Prostate gland (tissue), 2 donors: ENCODE measurements at regions not wholly inside any gene's neighbourhood (a gene's known extent, or its start where the extent isn't known, plus 50 kb on each side); places are given as distances from the start of the nearest gene placed in this dataset.

ENCODE experiments used
- DNase-seq: peaks from one replicate; pipeline ENCODE4 v3.0.0-alpha.2; 2019; ENCODE audit warnings: low spot score
- H3K27ac ChIP-seq, 2 donors: fragments of 200-600 bp; sonication (generic); 2 replicates each; pipeline ENCODE4 v1.5.1; 2017 to 2019
- H3K27me3 ChIP-seq: fragments of 200-600 bp; sonication (generic); replicated peaks from 2 replicates; pipeline ENCODE4 v1.5.1; 2019; ENCODE audit not compliant: insufficient read depth
- H3K36me3 ChIP-seq, 2 donors: fragments of 200-600 bp; sonication (generic); 1 replicate in 1 of 2; 2 replicates in 1 of 2; pipeline versions ENCODE4 v1.5.1 to v1.8.1; 2017 to 2019
- H3K4me1 ChIP-seq: fragments of 200-600 bp; sonication (generic); replicated peaks from 2 replicates; pipeline ENCODE4 v1.5.1; 2019
- H3K4me3 ChIP-seq, 2 donors: fragments of 200-600 bp; sonication (generic); 2 replicates each; pipeline ENCODE4 v1.5.1; 2017 to 2019
- H3K9me3 ChIP-seq: fragments of 200-600 bp; sonication (generic); 2 replicates; pipeline ENCODE4 v1.5.1; 2017
- POLR2A ChIP-seq: fragments of 450-650 bp; IDR thresholded peaks from one replicate; pipeline ENCODE4 v1.6.1; 2016; ENCODE audit warnings: antibody characterized with exemption, mild to moderate bottlenecking
- POLR2AphosphoS5 ChIP-seq: sonication (generic); formaldehyde crosslinking; IDR thresholded peaks from one replicate; pipeline ENCODE4 v1.6.1; 2017; ENCODE audit warnings: antibody characterized with exemption
- WGBS: methylation state at CpG from one replicate; pipeline ENCODE4 v1.1.5; 2018; 5-methylcytosine and 5-hydroxymethylcytosine counted together
- intact Hi-C: fragments of 100-400 bp; cut with DNase I; formaldehyde crosslinking; loops from one replicate; pipeline ENCODE4 v1.14.2; 2022
- TF ChIP-seq, protein P1 (sequence below), 4 experiments: fragments of 200-600 bp in 2 of 4; fragments of 450-650 bp in 2 of 4; sonication (generic) in 2 of 4; IDR thresholded peaks; 1 replicate in 3 of 4; 2 replicates in 1 of 4; pipeline ENCODE4 v1.5.1; 2016 to 2019; ENCODE audit warnings: antibody characterized with exemption in 4 of 4, mild to moderate bottlenecking in 2 of 4, moderate library complexity in 2 of 4

DNA sequence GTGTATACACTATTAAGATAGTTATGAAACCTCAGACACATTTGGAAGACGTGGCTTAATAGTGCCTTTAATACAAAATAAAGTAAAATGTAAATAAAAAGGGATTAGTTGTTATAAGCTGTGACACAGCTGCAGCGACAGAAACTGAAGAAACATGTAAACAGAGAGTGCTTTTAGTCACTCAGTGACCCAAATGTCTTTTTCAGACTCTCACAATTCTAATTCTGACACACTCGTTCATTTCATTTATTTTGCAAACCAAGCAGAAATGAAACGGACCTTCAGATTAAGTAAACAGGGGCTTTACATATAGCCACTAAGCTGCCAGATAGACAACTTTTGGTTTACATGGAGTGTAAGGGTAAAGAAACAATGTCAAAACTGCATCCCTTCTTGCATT lies 181.0 kb upstream of the ETAA1 start:
- H3K4me3 ChIP-seq: no peak overlapping the region
- TF ChIP-seq, protein P1, sequence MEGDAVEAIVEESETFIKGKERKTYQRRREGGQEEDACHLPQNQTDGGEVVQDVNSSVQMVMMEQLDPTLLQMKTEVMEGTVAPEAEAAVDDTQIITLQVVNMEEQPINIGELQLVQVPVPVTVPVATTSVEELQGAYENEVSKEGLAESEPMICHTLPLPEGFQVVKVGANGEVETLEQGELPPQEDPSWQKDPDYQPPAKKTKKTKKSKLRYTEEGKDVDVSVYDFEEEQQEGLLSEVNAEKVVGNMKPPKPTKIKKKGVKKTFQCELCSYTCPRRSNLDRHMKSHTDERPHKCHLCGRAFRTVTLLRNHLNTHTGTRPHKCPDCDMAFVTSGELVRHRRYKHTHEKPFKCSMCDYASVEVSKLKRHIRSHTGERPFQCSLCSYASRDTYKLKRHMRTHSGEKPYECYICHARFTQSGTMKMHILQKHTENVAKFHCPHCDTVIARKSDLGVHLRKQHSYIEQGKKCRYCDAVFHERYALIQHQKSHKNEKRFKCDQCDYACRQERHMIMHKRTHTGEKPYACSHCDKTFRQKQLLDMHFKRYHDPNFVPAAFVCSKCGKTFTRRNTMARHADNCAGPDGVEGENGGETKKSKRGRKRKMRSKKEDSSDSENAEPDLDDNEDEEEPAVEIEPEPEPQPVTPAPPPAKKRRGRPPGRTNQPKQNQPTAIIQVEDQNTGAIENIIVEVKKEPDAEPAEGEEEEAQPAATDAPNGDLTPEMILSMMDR (IDR thresholded peaks at IDR 0.05): no peak
- 51% methylated on average over 4 of the region's 4 CpGs for WGBS
- H3K4me1 ChIP-seq: no peaks in the 10 kb centered on the region
- no peaks in the 10 kb centered on the region for H3K27me3 ChIP-seq
- no peak overlapping the region for H3K27ac ChIP-seq
- H3K36me3 ChIP-seq: no peaks in the 10 kb centered on the region
- DNase-seq: no peak
- no peaks in the 10 kb centered on the region for H3K9me3 ChIP-seq
- intact Hi-C loops: loop anchor here (5.0 to 10.0 kb wide), 3 partner anchors 331 to 639 kb away; no protein-coding TSS in a partner anchor

DNA sequence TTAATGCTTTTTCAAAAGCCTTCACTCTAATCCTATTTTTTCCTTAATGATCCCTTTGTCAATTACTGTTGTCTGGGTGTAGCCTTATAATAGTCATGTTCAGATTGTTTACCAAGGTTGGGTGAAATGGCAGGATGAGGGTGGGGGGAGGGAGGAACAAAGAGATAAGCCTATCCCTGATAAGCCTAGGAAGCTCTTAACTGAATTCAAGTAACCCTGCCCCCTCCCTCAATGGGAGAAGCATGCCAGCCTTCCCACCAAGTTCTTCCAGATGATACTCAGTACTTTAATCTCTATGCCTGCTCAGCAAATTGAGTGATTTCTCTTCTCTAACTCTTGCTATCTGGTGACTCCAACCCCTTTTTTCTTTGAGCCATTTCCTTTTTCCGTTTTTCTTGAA lies 180.3 kb upstream of the ETAA1 start:
- WGBS: 92% methylated on average over 1 of the region's 1 CpG
- TF ChIP-seq, protein P1 (IDR thresholded peaks at IDR 0.05): no peak
- no peak for TF ChIP-seq POLR2AphosphoS5
- TF ChIP-seq POLR2A: no peak
- Histone ChIP-seq H3K4me3 (no peak overlapping the region), H3K27me3 (no peaks in the 10 kb centered on the region), H3K4me1 (no peaks in the 10 kb centered on the region), H3K36me3 (no peaks in the 10 kb centered on the region), H3K9me3 (no peaks in the 10 kb centered on the region), H3K27ac (no peak overlapping the region)
- no peak for DNase-seq
- intact Hi-C loops: loop anchor here (5.0 to 10.0 kb wide), 3 partner anchors 332 to 640 kb away; no protein-coding TSS in a partner anchor

DNA sequence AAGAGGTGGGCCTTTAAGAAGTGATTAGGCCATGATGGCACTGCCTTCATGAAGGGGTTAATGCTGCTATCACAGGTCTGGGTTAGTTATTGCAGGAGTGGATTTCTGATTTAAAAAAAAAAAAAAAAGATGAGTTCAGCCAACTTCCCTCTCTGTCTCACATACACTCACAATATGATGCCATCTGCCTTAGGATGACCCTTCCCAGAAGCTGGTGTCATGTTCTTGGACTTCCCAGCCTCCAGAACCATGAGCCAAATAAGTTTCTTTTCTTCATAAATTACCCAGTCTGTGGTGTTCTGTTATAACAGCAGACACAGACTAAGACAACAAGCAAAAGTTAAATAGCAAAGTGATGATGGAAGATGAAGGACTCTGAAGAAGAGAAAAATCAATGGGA lies 179.7 kb upstream of the ETAA1 start:
- Histone ChIP-seq H3K9me3 (no peaks in the 10 kb centered on the region), H3K4me1 (no peaks in the 10 kb centered on the region), H3K4me3 (no peak overlapping the region), H3K27ac (no peak overlapping the region), H3K36me3 (no peaks in the 10 kb centered on the region), H3K27me3 (no peaks in the 10 kb centered on the region)
- no peak for TF ChIP-seq POLR2AphosphoS5
- TF ChIP-seq, protein P1 (IDR thresholded peaks at IDR 0.05): no peak
- no peak for TF ChIP-seq POLR2A
- intact Hi-C loops: loop anchor here (5.0 to 10.0 kb wide), 3 partner anchors 333 to 640 kb away; no protein-coding TSS in a partner anchor
- DNase-seq: no peak

DNA sequence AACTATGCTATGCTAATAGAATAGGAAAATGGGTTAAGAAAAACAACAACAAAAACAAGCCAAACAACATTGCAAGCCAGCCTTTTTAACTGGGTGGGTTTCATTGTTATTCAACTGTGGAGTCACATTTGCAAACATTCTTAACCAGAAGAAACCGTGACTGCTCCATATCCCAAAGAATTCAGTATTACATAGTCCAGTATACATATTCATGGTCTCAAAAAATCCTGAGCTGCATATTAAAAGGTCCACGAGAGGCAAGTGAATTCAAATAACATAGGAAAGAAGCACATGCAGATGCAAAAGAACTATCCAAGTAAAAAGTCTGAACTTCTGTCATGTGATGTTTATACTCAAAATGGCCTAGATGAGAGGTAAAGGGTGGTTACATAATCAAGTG lies 179.1 kb upstream of the ETAA1 start:
- no peaks in the 10 kb centered on the region for H3K36me3 ChIP-seq
- no peak for DNase-seq
- WGBS: 93% methylated on average over 2 of the region's 2 CpGs
- H3K4me1 ChIP-seq: no peaks in the 10 kb centered on the region
- TF ChIP-seq POLR2A (no peak), POLR2AphosphoS5 (no peak)
- TF ChIP-seq, protein P1 (IDR thresholded peaks at IDR 0.05): no peak
- intact Hi-C loops: loop anchor here (5.0 to 10.0 kb wide), 3 partner anchors 333 to 641 kb away; no protein-coding TSS in a partner anchor
- H3K27ac ChIP-seq: no peak overlapping the region
- H3K4me3 ChIP-seq: no peak overlapping the region
- H3K9me3 ChIP-seq: no peaks in the 10 kb centered on the region
- H3K27me3 ChIP-seq: no peaks in the 10 kb centered on the region

- DNase-seq: no peak
- WGBS: 86% methylated on average over 5 of the region's 5 CpGs
- TF ChIP-seq, protein P1 (IDR thresholded peaks at IDR 0.05): no peak
- TF ChIP-seq POLR2A (no peak), POLR2AphosphoS5 (no peak)
- intact Hi-C loops: loop anchor here (5.0 to 10.0 kb wide), 3 partner anchors 335 to 642 kb away; no protein-coding TSS in a partner anchor
- Histone ChIP-seq H3K4me3 (no peak overlapping the region), H3K27ac (no peak overlapping the region), H3K27me3 (no peaks in the 10 kb centered on the region), H3K9me3 (no peaks in the 10 kb centered on the region), H3K4me1 (no peaks in the 10 kb centered on the region), H3K36me3 (no peaks in the 10 kb centered on the region)
Observed at GRCh38 chr2:67219651-67220050, 177.5 kb upstream of the ETAA1 start.
